H1 (cell line): ENCODE measurements at regions not wholly inside any gene's neighbourhood (a gene's known extent, or its start where the extent isn't known, plus 50 kb on each side); places are given as distances from the start of the nearest gene placed in this dataset.
"Not testable (repeated sequence)": the region's sequence is repeated elsewhere in the genome, so short reads cannot be mapped to it uniquely, and the experiment has no call there.

Source experiments
- CTCF ChIA-PET: fragments of 300-600 bp; sonication (Branson Sonifier 250); formaldehyde crosslinking; loops from one replicate; lab custom pipeline; 2021; ENCODE audit not compliant: partially characterized antibody; lab: Charles Lee
- POLR2A ChIA-PET: fragments of 300-600 bp; sonication (Branson Sonifier 250); formaldehyde crosslinking; loops from one replicate; lab custom pipeline; 2021; ENCODE audit warnings: inconsistent platforms; ENCODE audit not compliant: partially characterized antibody; lab: Charles Lee
- DNase-seq, 2 experiments: peaks; one replicate each; pipeline versions ENCODE4 v3.0.0 to v3.0.0-alpha.2; 2010 to 2022; ENCODE audit warnings: low spot score in 2 of 2, low read depth in 1 of 2, mixed read lengths in 1 of 2
- FAIRE-seq: peaks from 2 replicates; lab custom pipeline; 2011; peaks lifted over from hg19 to GRCh38; lab: Jason Lieb, UNC
- H2AFZ ChIP-seq: 2 replicates; pipeline ENCODE4 v1.8.1; 2012; ENCODE audit warnings: low read length, inconsistent platforms
- H2AK5ac ChIP-seq: 2 replicates; pipeline ENCODE4 v1.6.1; 2013; ENCODE audit warnings: low read depth, low read length
- H2BK120ac ChIP-seq: replicated peaks from 2 replicates; pipeline ENCODE3; 2013; ENCODE audit warnings: low read depth, low read length, inconsistent platforms
- H2BK12ac ChIP-seq: 2 replicates; pipeline ENCODE4 v1.6.1; 2013; ENCODE audit warnings: low read depth, low read length
- H2BK15ac ChIP-seq: 2 replicates; pipeline ENCODE4 v1.6.1; 2013; ENCODE audit warnings: low read length
- H2BK20ac ChIP-seq: 2 replicates; pipeline ENCODE4 v1.6.1; 2013; ENCODE audit warnings: low read length
- H2BK5ac ChIP-seq: 2 replicates; pipeline ENCODE4 v1.6.1; 2013; ENCODE audit warnings: low read depth, low read length
- H3K14ac ChIP-seq: 2 replicates; pipeline ENCODE4 v1.6.1; 2013; ENCODE audit warnings: inconsistent platforms; ENCODE audit not compliant: insufficient read length
- H3K18ac ChIP-seq: 2 replicates; pipeline ENCODE4 v1.6.1; 2013; ENCODE audit warnings: low read length; ENCODE audit errors: extremely low read depth
- H3K23ac ChIP-seq: 2 replicates; pipeline ENCODE4 v1.6.1; 2013; ENCODE audit warnings: inconsistent platforms; ENCODE audit not compliant: insufficient read length
- H3K23me2 ChIP-seq: 2 replicates; pipeline ENCODE4 v1.6.1; 2013; ENCODE audit warnings: low read depth, low read length
- H3K27ac ChIP-seq: 2 replicates; pipeline ENCODE4 v1.6.1; 2011; ENCODE audit warnings: low read depth, low read length, inconsistent platforms
- H3K27me3 ChIP-seq, 4 experiments: replicated peaks in 1 of 4; 1 replicate in 1 of 4; 2 replicates in 3 of 4; pipeline versions ENCODE4 v1.6.1 to v1.8.1; 2011 to 2013; ENCODE audit warnings: low read length in 3 of 4, mild to moderate bottlenecking in 3 of 4, inconsistent platforms in 2 of 4, mixed read lengths in 2 of 4, moderate library complexity in 1 of 4; ENCODE audit not compliant: control insufficient read depth in 3 of 4, insufficient read depth in 3 of 4; ENCODE audit errors: extremely low read depth in 1 of 4
- H3K36me3 ChIP-seq, 4 experiments: 2 replicates each; pipeline versions ENCODE4 v1.6.1 to v1.8.1; 2011 to 2013; ENCODE audit warnings: mild to moderate bottlenecking in 4 of 4, low read length in 3 of 4, moderate library complexity in 2 of 4, control low read depth in 1 of 4, inconsistent platforms in 1 of 4; ENCODE audit not compliant: insufficient read depth in 4 of 4, control insufficient read depth in 2 of 4
- H3K4ac ChIP-seq: replicated peaks from 2 replicates; pipeline ENCODE3; 2013; ENCODE audit warnings: low read length, low read depth, mixed read lengths, inconsistent platforms; ENCODE audit not compliant: insufficient read length
- H3K4me1 ChIP-seq, 4 experiments: replicated peaks in 1 of 4; 1 replicate in 1 of 4; 2 replicates in 3 of 4; pipeline versions ENCODE4 v1.6.1 to v1.8.1; 2011 to 2013; ENCODE audit warnings: low read length in 3 of 4, inconsistent platforms in 2 of 4, mixed read lengths in 1 of 4; ENCODE audit not compliant: insufficient read depth in 4 of 4, control insufficient read depth in 3 of 4
- H3K4me2 ChIP-seq, 2 experiments: 2 replicates each; pipeline versions ENCODE4 v1.6.1 to v1.8.1; 2011 to 2013; ENCODE audit warnings: low read depth in 2 of 2, low read length in 2 of 2, control low read depth in 1 of 2, inconsistent platforms in 1 of 2, mild to moderate bottlenecking in 1 of 2; ENCODE audit not compliant: insufficient read depth in 1 of 2
- H3K4me3 ChIP-seq, 4 experiments: fragments of 200-600, 300-600 bp in 1 of 4; sonication (generic), shearing (Covaris generic), sonication (Bioruptor Twin) in 1 of 4; 2 replicates each; pipeline versions ENCODE4 v1.5.1 to v1.8.1; 2011 to 2016; ENCODE audit warnings: low read length in 4 of 4, low read depth in 3 of 4, control low read depth in 2 of 4, inconsistent platforms in 2 of 4, mild to moderate bottlenecking in 2 of 4, mixed read lengths in 1 of 4, moderate library complexity in 1 of 4; ENCODE audit not compliant: insufficient read depth in 2 of 4; ENCODE audit errors: extremely low read depth in 1 of 4
- H3K56ac ChIP-seq: replicated peaks from 2 replicates; pipeline ENCODE3; 2013; ENCODE audit warnings: low read depth, mild to moderate bottlenecking, mixed read lengths, low read length, inconsistent platforms; ENCODE audit not compliant: insufficient read length
- H3K79me1 ChIP-seq: 2 replicates; pipeline ENCODE4 v1.6.1; 2013; ENCODE audit warnings: low read depth, low read length, control low read depth
- H3K79me2 ChIP-seq, 2 experiments: 2 replicates each; pipeline versions ENCODE4 v1.6.1 to v1.8.1; 2012 to 2013; ENCODE audit warnings: low read length in 2 of 2, mild to moderate bottlenecking in 2 of 2, inconsistent platforms in 1 of 2; ENCODE audit not compliant: insufficient read depth in 2 of 2, control insufficient read depth in 1 of 2
- H3K9ac ChIP-seq, 4 experiments: replicated peaks in 1 of 4; 1 replicate in 1 of 4; 2 replicates in 3 of 4; pipeline versions ENCODE4 v1.6.1 to v1.8.1; 2011 to 2013; ENCODE audit warnings: low read depth in 3 of 4, low read length in 3 of 4, control low read depth in 2 of 4, mild to moderate bottlenecking in 2 of 4, moderate library complexity in 2 of 4, inconsistent platforms in 1 of 4; ENCODE audit errors: extremely low read depth in 1 of 4
- H3K9me3 ChIP-seq, 2 experiments: 2 replicates each; pipeline versions ENCODE4 v1.6.1 to v1.8.1; 2012 to 2013; ENCODE audit warnings: mild to moderate bottlenecking in 2 of 2, moderate library complexity in 2 of 2, control low read depth in 1 of 2, inconsistent platforms in 1 of 2, low read depth in 1 of 2, low read length in 1 of 2, mixed read lengths in 1 of 2; ENCODE audit not compliant: insufficient read depth in 2 of 2
- H4K20me1 ChIP-seq, 2 experiments: replicated peaks in 1 of 2; 2 replicates each; pipeline versions ENCODE3 to v1.8.1; 2011 to 2013; ENCODE audit warnings: inconsistent platforms in 2 of 2, low read length in 2 of 2, mild to moderate bottlenecking in 1 of 2; ENCODE audit not compliant: insufficient read depth in 2 of 2, control insufficient read depth in 1 of 2
- H4K5ac ChIP-seq: 2 replicates; pipeline ENCODE4 v1.6.1; 2013; ENCODE audit warnings: low read length, low read depth, mixed read lengths, inconsistent platforms; ENCODE audit not compliant: insufficient read length
- H4K8ac ChIP-seq: 2 replicates; pipeline ENCODE4 v1.8.0; 2013; ENCODE audit warnings: mild to moderate bottlenecking, moderate library complexity, low read length, inconsistent platforms; ENCODE audit not compliant: insufficient read depth; ENCODE audit errors: extremely low read depth
- H4K91ac ChIP-seq: replicated peaks from 2 replicates; pipeline ENCODE3; 2013; ENCODE audit warnings: low read length, mixed read lengths, inconsistent platforms; ENCODE audit not compliant: insufficient read length
- WGBS, 2 experiments: shearing (Covaris generic) in 1 of 2; methylation state at CpG; one replicate each; pipeline versions ENCODE4 v1.1.6 to v1.1.7; 2013 to 2015; ENCODE audit warnings: low lambda C conversion rate in 2 of 2, mixed read lengths in 2 of 2, inconsistent platforms in 1 of 2, low coverage in 1 of 2, missing lambda C conversion rate in 1 of 2; ENCODE audit not compliant: insufficient replicate concordance in 2 of 2, insufficient coverage in 1 of 2, insufficient read length in 1 of 2; ENCODE audit errors: extremely low coverage in 1 of 2, missing lambda C conversion rate in 1 of 2; 5-methylcytosine and 5-hydroxymethylcytosine counted together

DNA sequence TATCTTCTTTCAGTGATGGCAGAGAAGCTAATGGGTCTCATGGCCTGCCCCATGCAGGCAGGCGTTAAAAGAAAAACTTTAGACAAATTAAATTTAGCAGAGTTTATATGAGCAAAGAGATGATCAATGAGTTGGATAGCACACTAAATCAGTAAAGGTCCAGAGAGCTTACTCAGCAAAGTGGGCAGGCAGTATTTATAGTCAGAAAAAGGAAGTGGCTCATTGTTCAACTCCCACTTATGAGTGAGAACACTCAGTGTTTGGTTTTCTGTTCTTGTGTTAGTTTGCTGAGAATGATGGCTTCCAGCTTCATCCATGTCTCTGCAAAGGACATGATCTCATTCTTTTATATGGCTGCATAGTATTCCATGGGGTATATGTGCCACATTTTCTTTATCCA lies 128.5 kb upstream of the UFM1 start:
- H2BK12ac ChIP-seq, H3K4me3 ChIP-seq, POLR2A ChIA-PET, H3K79me2 ChIP-seq, H2BK15ac ChIP-seq, H4K5ac ChIP-seq, H3K9me3 ChIP-seq, H3K14ac ChIP-seq, H2BK120ac ChIP-seq, H3K36me3 ChIP-seq, H3K56ac ChIP-seq, H3K4me2 ChIP-seq, H2BK5ac ChIP-seq, H3K27ac ChIP-seq, H3K4me1 ChIP-seq, H2AFZ ChIP-seq, H2AK5ac ChIP-seq, H4K20me1 ChIP-seq, H3K9ac ChIP-seq, H3K23ac ChIP-seq, H4K8ac ChIP-seq, H3K79me1 ChIP-seq, H4K91ac ChIP-seq, H3K23me2 ChIP-seq, H3K4ac ChIP-seq, H3K27me3 ChIP-seq, DNase-seq, H3K18ac ChIP-seq, FAIRE-seq, H2BK20ac ChIP-seq: not testable (repeated sequence)
- CTCF ChIA-PET, result interaction anchor here (0.6 to 1.1 kb wide), 2 partner anchors 47 to 120 kb away, joined by 4 read pairs; no protein-coding TSS in a partner anchor
- WGBS, 2 experiments, result 100% methylated on average over 1 of the region's 1 CpG; no CpG with 5 or more reads in 1 of the 2 experiments
